HG03354 (cell line): ENCODE measurements at regions not wholly inside any gene's neighbourhood (a gene's known extent, or its start where the extent isn't known, plus 50 kb on each side); places are given as distances from the start of the nearest gene placed in this dataset.
"Not testable (repeated sequence)": the region's sequence is repeated elsewhere in the genome, so short reads cannot be mapped to it uniquely, and the experiment has no call there.

Experiments used
- ATAC-seq: cut with Tn5 transposase; IDR thresholded peaks from one replicate; pipeline ENCODE4 v1.9.1; 2021; ENCODE audit warnings: mild to moderate bottlenecking; ENCODE audit not compliant: unreplicated experiment, poor library complexity, severe bottlenecking

DNA sequence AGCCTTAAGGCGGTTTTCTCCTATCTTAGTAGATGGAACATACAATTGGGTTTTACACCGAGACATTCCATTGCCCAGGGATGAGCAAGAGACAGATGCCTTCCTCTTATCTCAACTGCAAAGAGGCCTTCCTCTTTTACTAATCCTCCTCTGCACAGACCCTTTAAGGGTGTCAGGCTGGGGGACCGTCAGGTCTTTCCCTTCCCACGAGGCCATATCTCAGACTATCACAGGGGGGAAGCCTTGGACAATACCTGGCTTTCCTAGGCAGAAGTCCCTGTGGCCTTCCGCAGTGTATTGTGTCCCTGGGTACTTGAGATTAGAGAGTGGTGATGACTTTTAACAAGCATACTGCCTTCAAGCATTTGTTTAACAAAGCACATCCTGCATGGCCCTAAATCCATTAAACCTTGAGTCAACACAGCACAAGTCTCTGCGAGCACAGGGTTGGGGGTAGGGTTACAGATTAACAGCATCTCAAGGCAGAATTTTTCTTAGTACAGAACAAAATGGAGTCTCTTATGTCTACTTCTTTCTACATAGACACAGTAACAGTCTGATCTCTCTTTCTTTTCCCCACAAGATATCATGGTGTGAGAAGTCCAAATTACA, 874.1 kb downstream of the RAPGEF2 start:
- not testable (repeated sequence) for ATAC-seq

DNA sequence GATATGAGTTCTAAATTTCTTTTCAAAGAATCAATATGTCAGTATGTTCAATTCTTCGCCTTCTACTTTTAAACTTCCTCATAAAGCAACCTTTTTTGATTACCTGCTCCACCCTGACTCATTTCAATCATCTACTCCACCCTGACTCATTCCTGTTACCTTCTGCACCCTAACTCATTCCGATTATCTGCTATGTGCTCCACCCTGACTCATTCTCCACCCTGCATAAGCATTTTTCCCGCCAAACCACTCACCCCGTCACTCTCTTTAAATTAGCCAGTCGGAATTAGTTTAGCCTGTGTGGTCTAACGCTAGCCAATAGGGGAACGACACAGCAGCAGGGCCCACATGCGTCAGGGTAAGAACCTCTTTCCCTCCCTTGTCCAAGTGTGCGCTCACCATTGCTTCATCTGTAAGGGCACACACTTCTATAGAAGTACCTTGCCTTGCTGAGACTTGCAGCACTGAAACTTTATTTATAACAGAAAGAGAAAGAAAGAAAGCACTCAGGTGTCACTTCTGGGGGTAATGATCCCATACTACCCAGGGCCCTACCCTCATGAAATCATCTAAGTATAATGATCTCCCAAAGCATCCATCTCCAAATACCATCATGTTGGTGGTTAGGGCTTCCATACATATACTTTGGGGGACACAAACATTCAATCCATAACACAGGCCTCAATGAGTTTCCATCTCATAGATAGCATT, 875.2 kb downstream of the RAPGEF2 start:
- ATAC-seq = no peak

DNA sequence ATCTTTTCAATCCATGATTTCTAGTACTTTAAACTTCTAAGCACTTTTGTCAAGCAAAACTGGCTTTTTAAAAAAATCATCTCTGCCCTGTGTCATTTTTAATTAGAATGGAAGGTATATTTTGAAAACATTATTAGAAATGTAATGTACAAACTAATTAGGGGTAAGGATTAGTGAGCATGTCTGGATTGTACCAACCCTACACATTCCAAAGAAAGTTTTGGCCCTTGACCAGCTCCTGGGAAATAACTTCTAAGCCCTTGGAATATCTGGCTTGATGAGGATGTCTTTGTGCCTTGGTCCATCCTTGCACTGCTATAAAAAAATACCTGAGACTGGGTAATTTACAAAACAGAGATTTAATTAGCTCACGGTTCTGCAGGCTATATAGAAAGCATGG, 876.5 kb downstream of the RAPGEF2 start:
- ATAC-seq = no peak

DNA sequence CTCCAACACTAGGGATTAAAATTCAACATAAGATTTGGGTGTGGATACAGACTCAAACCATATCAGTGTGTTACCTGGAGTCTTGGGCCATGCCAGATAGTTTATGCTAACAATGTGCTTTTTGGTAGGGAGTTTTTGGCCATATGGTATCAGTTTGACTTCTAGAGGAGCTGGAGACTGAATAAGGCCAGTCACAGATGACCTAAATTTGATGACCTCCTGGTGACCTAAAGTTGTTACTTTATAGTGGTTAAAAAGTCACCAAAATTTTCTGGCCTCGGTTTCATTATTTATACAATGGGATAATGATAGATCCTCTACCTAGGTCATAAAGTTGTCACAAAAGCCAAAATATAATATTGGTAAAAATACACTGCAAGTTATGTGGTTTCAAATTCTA, 877.1 kb downstream of the RAPGEF2 start:
- no peak for ATAC-seq

DNA sequence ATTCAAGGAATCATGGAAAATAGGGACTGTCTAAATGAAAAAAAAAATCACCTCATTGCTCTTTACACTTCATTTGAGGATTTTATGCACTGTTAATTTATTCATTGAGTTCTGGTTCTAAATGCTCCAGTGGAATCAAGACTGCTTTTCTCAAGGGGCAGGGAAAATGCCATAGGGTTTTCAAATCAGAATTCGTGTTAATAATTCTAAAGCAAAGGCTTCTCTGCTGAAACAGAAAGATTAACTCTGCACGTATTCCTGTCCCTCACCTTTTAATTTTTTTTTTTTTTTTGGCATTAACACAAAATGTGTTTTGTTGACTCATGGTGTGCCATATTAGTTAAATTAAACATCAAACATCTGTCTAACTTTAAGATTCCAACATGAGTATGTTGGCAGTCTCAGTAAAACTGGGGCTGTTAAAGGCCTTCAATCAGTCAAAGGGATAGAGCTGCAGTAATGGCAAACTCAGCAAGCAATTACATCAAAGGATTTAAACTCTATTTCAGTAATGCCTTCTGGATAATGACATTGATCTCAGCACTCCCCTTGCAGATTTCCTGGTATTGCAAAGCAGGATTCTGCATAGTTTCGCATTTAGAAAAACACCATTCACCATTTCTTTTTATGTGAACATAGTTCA, 878.1 kb downstream of the RAPGEF2 start:
- ATAC-seq = no peak

DNA sequence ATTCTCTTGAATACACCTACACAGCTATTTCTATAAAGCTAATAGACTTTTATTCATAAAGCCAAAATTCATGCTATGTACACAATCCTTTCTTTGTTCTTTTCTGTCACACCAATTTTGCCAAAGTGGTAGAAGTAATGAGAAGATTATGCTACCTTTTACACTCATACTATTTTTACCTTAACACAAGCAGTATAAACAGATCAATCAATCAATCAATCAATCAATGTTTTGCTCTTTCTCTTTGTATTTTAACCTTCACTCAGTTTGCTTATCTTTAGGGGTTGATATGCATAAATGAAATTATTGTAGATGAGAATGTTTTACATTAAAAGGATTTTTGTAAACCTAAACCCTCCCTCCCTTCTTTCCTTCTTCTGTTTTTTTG, 878.6 kb downstream of the RAPGEF2 start:
- ATAC-seq = no peak

DNA sequence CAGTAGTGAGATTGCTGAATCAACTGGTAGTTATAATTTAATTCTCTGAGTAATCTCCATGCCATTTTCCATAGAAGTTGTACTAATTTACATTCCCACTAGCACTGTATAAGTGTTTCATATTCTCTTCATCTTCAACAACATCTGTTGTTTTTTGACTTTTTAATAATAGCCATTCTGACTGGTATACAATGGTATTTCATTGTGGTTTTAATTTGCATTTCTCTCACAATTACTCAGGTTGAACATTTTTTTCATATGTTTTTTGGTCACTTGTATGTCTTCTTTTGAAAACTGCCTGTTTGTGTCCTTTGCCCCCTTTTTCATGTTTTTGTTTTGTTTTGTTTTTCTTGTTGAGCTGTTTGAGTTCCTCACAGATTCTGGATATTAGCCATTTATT, 880.2 kb downstream of the RAPGEF2 start:
- no peak for ATAC-seq

DNA sequence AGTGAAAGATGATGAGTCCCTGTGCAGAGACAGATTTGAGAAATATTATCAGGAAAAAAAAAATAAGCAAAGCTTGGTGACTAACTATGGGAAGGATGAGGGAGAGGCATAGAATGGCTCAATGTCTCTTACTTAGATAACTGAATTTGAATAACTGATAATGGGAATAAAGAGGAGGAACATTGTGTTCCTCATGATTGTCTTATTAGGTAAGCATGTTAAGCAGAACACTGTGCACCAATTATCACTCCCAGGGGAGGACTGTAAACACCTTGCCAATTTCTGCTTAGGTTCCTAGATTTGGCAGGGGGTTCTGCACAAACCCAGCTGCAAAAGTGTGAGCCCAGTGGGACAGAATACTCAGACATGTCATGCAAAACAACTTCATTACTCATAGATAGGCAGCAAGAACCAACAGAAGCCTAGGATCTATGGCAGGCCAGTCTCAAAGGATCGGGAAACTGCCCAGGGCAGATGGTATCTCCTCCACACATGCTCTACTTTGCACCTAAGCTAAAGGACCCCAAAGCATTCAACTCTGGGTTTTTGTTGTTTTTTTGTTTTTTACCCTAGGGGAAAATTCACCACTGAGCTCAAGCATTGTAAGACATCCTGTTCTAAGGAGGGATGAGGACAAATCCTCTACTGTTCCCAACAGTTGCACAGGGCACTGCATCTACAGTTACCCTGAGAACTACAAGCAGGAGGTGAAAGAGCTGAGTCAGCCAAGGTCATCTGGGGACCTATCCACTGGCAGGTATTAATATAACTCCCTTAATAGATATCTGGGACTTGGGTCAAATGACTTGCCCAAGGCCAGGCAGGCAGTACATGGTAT, 907.0 kb downstream of the RAPGEF2 start:
- no peak for ATAC-seq

DNA sequence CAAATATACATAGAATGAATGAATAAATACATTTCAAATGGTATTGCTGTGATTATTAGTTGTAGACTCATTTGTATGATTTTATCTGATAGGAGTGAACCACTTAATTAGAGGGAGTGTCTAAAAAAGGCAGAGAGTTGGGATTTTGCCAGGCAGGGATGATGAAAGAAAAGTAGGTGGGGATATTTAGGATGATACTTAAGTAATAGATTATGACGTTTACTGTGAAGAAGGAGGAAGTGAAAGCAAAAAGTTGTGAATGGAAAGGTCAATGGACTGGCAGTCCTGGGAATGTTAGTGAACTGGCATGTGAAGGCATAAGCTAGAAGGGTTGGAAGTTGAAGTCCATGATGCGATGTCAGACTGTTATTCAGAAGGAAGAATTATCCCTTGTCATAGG, 917.1 kb downstream of the RAPGEF2 start:
- ATAC-seq = no peak

DNA sequence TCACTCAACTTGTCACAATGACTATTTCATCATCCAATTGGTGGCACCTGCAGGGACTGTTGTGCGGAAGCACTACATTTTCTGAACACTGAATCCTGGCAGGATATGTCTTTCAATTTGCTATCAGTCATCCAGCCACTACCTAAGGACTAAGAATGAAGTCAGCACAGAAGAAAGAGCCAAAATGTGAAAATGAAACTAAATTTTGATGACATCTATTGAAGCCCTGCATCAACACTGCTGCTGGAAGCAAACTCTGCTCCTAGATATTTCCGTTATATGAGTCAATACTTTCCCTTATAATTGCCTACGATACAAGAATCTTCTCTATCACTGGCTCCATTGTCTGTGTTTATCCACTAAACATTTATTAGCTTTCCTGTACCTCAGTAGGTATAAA, 917.9 kb downstream of the RAPGEF2 start:
- ATAC-seq = no peak

DNA sequence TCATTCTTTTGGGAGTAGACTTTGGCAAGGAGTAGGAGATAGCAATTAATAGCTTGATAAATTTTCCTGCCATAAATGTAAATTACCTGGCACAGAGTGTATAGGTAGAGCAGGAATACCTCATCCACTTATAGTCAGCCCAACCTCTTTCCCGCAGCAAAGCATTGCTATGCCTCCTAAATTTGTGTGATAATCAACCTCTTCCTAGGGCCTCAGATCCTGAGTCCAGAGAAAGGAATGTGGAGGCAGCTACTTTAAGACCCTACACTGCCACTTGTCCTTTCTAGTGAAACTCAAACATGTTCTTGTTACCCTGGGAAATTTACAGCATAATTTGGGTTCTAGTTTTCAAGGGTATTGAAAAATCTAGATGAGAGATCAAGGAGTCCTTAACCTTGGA, 919.0 kb downstream of the RAPGEF2 start:
- ATAC-seq = no peak

DNA sequence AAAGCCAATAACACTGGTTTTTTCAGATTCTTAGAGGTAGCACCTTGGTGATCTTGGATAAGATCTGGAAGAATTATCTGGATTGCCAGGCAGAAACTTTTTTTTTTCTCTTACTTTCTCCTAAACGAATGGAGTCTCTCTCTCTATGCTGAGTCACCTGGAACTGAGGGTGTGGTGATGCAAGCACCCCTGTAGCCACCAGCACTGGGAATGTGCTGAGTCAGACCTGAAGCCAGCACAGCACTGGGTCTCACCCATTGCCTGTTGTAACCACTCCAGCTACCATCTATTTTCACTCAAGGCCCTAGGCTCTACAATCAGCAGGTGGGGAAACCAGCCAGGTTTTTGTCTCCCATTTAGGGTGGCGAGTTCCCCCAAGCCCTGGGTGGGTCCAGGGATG, 923.8 kb downstream of the RAPGEF2 start:
- ATAC-seq = no peak

DNA sequence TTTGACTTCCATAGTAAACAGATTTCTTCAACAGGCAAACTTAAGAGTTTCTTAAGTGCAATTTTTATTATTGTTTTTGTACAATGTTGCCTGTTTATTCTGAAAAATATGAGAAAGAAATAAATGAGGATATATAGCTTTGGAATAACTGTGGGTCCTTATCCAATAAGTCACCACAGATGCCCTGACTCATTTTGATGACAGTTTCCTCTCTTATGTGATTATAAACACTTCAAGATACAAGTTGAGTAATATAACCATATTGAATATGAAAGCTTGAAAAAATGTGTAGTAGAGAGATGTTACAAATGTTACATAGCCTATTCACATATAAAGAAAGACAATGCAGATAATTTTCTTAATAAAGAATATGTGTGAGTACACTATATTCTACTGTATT, 931.6 kb downstream of the RAPGEF2 start:
- no peak for ATAC-seq

DNA sequence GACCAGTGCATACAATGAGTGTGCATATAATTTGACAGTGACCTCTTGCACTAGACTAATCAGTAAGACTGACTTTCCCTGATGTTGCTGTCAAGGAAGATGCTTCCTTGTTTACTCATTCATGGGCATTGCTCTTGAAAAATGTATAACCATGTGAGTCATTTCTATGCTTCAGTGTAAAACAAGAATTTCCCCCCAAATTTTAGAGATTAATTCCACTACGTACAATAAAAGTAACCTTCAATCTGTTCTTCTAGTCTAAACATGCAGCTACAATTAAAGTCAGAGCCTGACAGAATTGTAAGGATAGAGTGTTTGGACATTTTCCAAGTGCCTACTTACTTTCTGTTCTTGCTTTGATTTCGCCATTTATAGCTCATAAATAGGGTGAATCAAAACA, 935.7 kb downstream of the RAPGEF2 start:
- no peak for ATAC-seq

DNA sequence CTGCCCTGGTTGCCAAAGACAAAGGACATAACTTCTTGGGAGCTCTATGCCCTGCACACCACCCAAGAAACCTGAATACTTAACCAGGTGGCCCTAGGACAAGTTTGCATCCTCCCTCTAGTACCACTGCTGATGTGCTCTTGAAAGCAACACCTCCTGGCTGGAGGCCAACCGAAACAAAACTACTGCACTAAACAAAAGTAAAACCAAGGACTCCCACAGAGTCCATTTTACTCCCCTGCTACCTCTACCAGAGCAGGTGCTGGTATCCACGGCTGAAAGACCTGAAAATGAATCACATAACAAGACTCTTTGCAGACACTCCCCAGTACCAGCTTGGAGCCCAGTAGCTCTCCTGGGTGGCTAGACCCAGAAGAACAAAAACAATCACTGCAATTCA, 941.8 kb downstream of the RAPGEF2 start:
- ATAC-seq = no peak

DNA sequence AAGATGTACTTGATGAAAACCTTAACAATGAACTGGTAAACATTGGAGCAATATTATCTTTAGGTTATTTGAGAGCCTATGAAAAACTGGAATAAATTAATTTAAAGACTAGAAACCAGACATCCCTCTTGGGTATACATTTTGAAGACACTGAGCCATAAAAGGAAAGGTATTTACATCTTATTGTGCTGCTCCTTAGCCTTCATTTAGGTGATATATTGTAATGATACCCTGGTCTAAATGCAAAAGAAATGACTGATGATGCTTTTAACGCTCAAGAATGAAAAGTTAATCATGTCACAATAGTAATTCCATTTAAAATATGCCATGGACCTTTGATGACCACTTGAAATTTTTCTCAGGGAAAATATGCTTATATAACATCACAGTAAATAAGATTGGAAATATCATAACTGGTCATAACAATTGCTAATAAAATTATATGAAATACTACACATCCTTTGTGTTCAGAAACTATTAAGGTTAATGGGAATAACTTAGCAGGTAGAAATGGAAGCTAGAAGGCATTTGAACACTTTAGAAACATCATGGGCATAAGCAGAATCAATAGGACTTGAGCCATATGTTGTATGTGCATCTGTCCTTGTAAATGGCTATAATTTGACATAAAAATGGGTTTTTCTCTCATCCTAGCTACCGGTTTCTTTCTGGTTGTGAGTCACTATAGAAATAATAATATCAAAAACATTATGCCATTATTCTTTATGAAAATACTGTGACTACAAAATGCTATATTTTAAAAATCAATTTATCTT, 979.7 kb downstream of the RAPGEF2 start:
- no peak for ATAC-seq

DNA sequence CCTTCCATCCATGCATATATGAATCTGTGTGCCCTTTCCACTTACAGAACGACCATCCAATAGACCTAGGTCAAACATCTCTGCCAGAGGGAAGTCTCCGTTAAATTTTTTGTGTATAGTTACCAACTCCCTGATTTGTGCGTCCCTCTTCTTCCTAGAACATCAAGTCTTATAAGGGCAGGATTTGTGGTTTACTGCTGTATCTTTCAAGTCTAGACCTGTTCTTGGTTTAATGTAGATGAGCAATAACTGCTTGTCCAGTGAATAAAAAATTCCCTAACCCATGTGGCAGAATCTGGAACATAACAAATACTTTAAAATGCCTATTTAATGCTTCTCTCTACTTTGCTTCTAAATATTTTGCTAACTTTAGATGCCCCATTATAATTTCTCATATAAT, 988.8 kb downstream of the RAPGEF2 start:
- no peak for ATAC-seq

DNA sequence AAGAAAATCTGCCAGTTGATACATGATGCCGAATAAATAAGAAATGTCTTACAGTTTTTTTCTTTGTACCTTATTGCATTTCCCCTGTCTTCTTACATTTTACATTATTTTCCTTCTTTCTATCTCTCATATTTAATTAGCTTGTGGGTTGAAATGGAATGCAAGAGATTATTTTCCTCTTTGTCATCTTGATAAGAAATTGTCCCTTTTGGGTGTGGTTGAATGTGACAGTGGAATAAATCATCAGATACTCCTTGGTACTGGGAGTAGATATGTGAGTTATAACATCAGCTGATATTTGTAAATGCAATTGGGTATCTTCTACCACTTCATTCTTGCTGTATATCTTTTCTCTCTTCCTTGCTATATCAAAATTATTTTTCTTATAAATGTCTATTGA, 997.4 kb downstream of the RAPGEF2 start:
- no peak for ATAC-seq

DNA sequence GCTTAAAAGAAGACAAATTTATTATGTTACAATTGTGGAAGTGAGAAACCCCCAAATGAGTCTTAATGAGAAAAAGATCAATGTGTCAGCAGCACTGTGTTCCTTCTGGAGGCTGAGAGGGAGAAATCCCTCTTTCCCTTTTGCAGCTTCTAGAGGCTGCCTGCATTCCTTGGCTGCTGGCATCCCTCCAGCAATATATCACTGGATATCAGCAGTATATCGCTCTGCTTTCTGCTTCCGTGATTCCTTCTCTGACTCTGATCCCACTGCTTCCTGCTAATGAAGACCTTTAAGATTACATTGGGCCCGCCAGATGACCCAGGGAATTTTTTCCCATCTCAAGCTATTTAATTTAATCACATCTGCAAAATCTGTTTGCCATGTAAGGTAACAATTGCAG, 1008.0 kb downstream of the RAPGEF2 start:
- ATAC-seq = no peak

DNA sequence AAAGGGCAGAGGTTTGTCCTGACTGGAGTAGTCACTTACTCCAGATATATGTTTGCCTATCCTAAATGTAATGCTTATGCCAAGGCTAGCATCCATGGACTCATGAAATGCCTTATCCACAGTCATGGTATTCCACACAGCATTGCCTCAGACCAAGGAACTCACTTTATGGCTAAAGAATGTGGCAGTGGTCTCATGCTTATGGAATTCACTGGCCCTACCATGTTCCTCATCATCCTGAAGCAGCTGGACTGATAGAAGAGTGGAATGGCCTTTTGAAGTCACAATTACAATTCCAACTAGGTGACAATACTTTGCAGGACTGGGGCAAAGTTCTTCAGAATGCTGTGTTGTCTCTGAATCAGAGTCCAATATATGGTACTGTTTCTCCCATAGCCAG, 1014.8 kb downstream of the RAPGEF2 start:
- no peak for ATAC-seq
